Progenitor cell of endocrine pancreas (in vitro differentiated cells): ENCODE measurements at regions not wholly inside any gene's neighbourhood (a gene's known extent, or its start where the extent isn't known, plus 50 kb on each side); places are given as distances from the start of the nearest gene placed in this dataset.
"Not testable (repeated sequence)": the region's sequence is repeated elsewhere in the genome, so short reads cannot be mapped to it uniquely, and the experiment has no call there.

Experiments
- DNase-seq: peaks from one replicate; pipeline ENCODE4 v3.0.0; 2021; ENCODE audit warnings: low spot score; ENCODE audit not compliant: unreplicated experiment
- H3K27ac Mint-ChIP-seq: 2 replicates; pipeline ENCODE4 v1.8.0; 2021; ENCODE audit warnings: mild to moderate bottlenecking, moderate library complexity, mixed read lengths
- H3K27me3 Mint-ChIP-seq: 2 replicates; pipeline ENCODE4 v1.8.0; 2021; ENCODE audit warnings: mixed read lengths
- H3K36me3 Mint-ChIP-seq: 2 replicates; pipeline ENCODE4 v1.8.0; 2022; ENCODE audit warnings: mixed read lengths; ENCODE audit not compliant: insufficient read depth
- H3K4me1 Mint-ChIP-seq: 2 replicates; pipeline ENCODE4 v1.8.0; 2021; ENCODE audit warnings: low read depth, mixed read lengths
- H3K4me3 Mint-ChIP-seq: 2 replicates; pipeline ENCODE4 v1.8.0; 2021; ENCODE audit warnings: low read depth, mild to moderate bottlenecking, moderate library complexity, mixed read lengths
- H3K9me3 Mint-ChIP-seq: 2 replicates; pipeline ENCODE4 v1.8.0; 2021; ENCODE audit warnings: low read depth, mixed read lengths
- CTCF ChIP-seq: fragments of 200-600 bp; sonication (generic); IDR thresholded peaks from one replicate; pipeline ENCODE4 v1.5.0; 2021; ENCODE audit warnings: antibody characterized with exemption, mild to moderate bottlenecking; ENCODE audit not compliant: unreplicated experiment

- Mint-ChIP-seq H3K4me3 (no peak overlapping the region), H3K27ac (no peak overlapping the region), H3K9me3 (no peaks in the 10 kb centered on the region), H3K4me1 (no peaks in the 10 kb centered on the region), H3K27me3 (peaks cover 3% of the 10 kb centered on the region), H3K36me3 (no peaks in the 10 kb centered on the region)
- DNase-seq, result no peak
- no peak for TF ChIP-seq CTCF
Measured at GRCh38 chr9:119881898-119882297, 512.7 kb upstream of the BRINP1 start.

- no peaks in the 10 kb centered on the region for H3K4me1 Mint-ChIP-seq
- H3K9me3 Mint-ChIP-seq, result no peaks in the 10 kb centered on the region
- no peaks in the 10 kb centered on the region for H3K36me3 Mint-ChIP-seq
Measured at GRCh38 chr9:119880361-119880760, 511.1 kb upstream of the BRINP1 start.

GRCh38 chr9:119877306-119877705, 508.1 kb upstream of the BRINP1 start:
- Mint-ChIP-seq H3K9me3 (no peaks in the 10 kb centered on the region), H3K4me3 (no peak overlapping the region), H3K4me1 (no peaks in the 10 kb centered on the region), H3K36me3 (no peaks in the 10 kb centered on the region), H3K27me3 (no peaks in the 10 kb centered on the region), H3K27ac (no peak overlapping the region)
- TF ChIP-seq CTCF, result no peak
- DNase-seq, result no peak

More at GRCh38 chr9:119880361-119880760, 511.1 kb upstream of the BRINP1 start:
- H3K27me3 Mint-ChIP-seq, result no peaks in the 10 kb centered on the region
- no peak overlapping the region for H3K4me3 Mint-ChIP-seq
- no peak for TF ChIP-seq CTCF
- no peak for DNase-seq
- no peak overlapping the region for H3K27ac Mint-ChIP-seq

GRCh38 chr9:119873877-119874276, 504.6 kb upstream of the BRINP1 start:
- H3K27ac Mint-ChIP-seq, result no peak overlapping the region
- H3K27me3 Mint-ChIP-seq, result no peaks in the 10 kb centered on the region
- no peaks in the 10 kb centered on the region for H3K36me3 Mint-ChIP-seq
- no peak overlapping the region for H3K4me3 Mint-ChIP-seq
- H3K9me3 Mint-ChIP-seq, result no peaks in the 10 kb centered on the region
- no peaks in the 10 kb centered on the region for H3K4me1 Mint-ChIP-seq
- no peak for DNase-seq
- TF ChIP-seq CTCF, result no peak

- H3K9me3 Mint-ChIP-seq, H3K4me3 Mint-ChIP-seq, H3K36me3 Mint-ChIP-seq, DNase-seq, H3K27ac Mint-ChIP-seq, H3K27me3 Mint-ChIP-seq, H3K4me1 Mint-ChIP-seq: not testable (repeated sequence)
Measured at GRCh38 chr9:119870251-119870650, 501.0 kb upstream of the BRINP1 start.

- H3K4me3 Mint-ChIP-seq, result no peak overlapping the region
- no peaks in the 10 kb centered on the region for H3K36me3 Mint-ChIP-seq
- H3K27me3 Mint-ChIP-seq, result no peaks in the 10 kb centered on the region
- H3K27ac Mint-ChIP-seq, result no peak overlapping the region
- no peak for TF ChIP-seq CTCF
- H3K4me1 Mint-ChIP-seq, result no peaks in the 10 kb centered on the region
- H3K9me3 Mint-ChIP-seq, result peaks cover 23% of the 10 kb centered on the region
- no peak for DNase-seq
Measured at GRCh38 chr9:119868694-119869093, 499.5 kb upstream of the BRINP1 start.
